ENCODE measurements at regions not wholly inside any gene's neighbourhood (a gene's known extent, or its start where the extent isn't known, plus 50 kb on each side); places are given as distances from the start of the nearest gene placed in this dataset.

- TF ChIP-seq, protein P1, sequence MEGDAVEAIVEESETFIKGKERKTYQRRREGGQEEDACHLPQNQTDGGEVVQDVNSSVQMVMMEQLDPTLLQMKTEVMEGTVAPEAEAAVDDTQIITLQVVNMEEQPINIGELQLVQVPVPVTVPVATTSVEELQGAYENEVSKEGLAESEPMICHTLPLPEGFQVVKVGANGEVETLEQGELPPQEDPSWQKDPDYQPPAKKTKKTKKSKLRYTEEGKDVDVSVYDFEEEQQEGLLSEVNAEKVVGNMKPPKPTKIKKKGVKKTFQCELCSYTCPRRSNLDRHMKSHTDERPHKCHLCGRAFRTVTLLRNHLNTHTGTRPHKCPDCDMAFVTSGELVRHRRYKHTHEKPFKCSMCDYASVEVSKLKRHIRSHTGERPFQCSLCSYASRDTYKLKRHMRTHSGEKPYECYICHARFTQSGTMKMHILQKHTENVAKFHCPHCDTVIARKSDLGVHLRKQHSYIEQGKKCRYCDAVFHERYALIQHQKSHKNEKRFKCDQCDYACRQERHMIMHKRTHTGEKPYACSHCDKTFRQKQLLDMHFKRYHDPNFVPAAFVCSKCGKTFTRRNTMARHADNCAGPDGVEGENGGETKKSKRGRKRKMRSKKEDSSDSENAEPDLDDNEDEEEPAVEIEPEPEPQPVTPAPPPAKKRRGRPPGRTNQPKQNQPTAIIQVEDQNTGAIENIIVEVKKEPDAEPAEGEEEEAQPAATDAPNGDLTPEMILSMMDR (IDR thresholded peaks at IDR 0.05): no peak
- TF ChIP-seq POLR2A (IDR thresholded peaks at IDR 0.05): no peak
- DNase-seq (no peak), ATAC-seq (no peak)
- no peak overlapping the region for H3K4me3 ChIP-seq
- H3K4me1 ChIP-seq: no peaks in the 10 kb centered on the region
- no peaks in the 10 kb centered on the region for H3K9me3 ChIP-seq
- no peak overlapping the region for H3K27ac ChIP-seq
- no peaks in the 10 kb centered on the region for H3K27me3 ChIP-seq
- no peaks in the 10 kb centered on the region for H3K36me3 ChIP-seq (replicated peaks in 1 of 2; ENCODE audit: insufficient read depth in 1 of 2, low read depth in 2 of 2)
- 74 to 82% methylated on average over 1 of the region's 1 CpG for WGBS, 2 donors
- intact Hi-C loops (cut with DNase I): no loop called here
These were observed 281.5 kb downstream of the YTHDC2 start for GRCh38 chr5:113794981-113795380.

DNA sequence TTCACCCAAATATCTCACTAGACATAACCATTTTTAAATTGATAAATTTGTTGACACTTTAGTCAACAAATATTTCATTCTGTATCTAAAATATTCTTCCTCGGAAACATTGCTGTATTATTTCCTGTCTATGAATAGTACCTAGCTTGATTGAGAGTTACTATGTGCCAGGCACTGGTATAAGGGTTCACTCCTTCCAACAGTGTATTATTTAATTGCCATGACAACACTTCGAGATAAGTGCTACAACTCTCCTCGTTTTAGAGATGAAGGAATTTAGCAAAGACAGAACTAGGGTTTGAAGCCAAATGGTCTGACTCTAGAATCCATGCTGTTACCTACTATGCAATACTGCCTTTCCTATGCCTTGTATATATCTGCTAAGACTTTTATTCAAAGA is 287.2 kb downstream of the YTHDC2 start:
- intact Hi-C loops (cut with DNase I): no loop called here
- H3K27ac ChIP-seq: no peak overlapping the region
- 26 to 30% methylated on average over 3 of the region's 3 CpGs for WGBS, 2 donors
- H3K9me3 ChIP-seq: no peaks in the 10 kb centered on the region
- ATAC-seq: no peak
- TF ChIP-seq, protein P1 (IDR thresholded peaks at IDR 0.05): no peak
- no peak for TF ChIP-seq POLR2A (IDR thresholded peaks at IDR 0.05)
- H3K4me1 ChIP-seq: no peaks in the 10 kb centered on the region
- no peak for DNase-seq
- no peak overlapping the region for H3K4me3 ChIP-seq
- H3K27me3 ChIP-seq: no peaks in the 10 kb centered on the region
- H3K36me3 ChIP-seq (replicated peaks in 1 of 2; ENCODE audit: insufficient read depth in 1 of 2, low read depth in 2 of 2): no peaks in the 10 kb centered on the region

DNA sequence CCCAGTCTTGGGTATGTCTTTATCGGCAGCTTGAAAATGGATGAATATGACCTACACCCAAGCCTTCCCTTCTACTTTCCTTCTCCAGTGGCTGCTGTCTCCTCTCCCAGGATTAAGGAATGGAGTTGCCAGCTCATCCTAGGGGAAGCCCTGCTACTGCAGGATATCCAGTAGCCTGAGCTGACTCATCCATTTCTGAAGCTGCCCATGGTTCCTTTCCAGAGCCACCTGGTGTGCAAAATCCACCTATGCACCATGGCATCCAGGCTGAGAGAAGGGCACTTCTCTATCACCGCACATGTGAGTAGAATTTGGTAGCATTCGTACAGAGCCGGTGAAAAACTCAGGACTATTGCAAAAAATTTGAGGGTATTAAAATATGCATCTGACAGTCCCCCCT is 290.8 kb downstream of the YTHDC2 start:
- no peak overlapping the region for H3K27ac ChIP-seq
- DNase-seq: no peak
- intact Hi-C loops (cut with DNase I): no loop called here
- WGBS, 2 donors: 72 to 73% methylated on average over 4 of the region's 4 CpGs
- peaks cover 4% of the 10 kb centered on the region for H3K4me1 ChIP-seq
- H3K9me3 ChIP-seq: no peaks in the 10 kb centered on the region
- TF ChIP-seq, protein P1 (IDR thresholded peaks at IDR 0.05): no peak
- TF ChIP-seq POLR2A (IDR thresholded peaks at IDR 0.05): no peak
- no peak overlapping the region for H3K4me3 ChIP-seq
- no peaks in the 10 kb centered on the region for H3K36me3 ChIP-seq (replicated peaks in 1 of 2; ENCODE audit: insufficient read depth in 1 of 2, low read depth in 2 of 2)
- no peak for ATAC-seq
- no peaks in the 10 kb centered on the region for H3K27me3 ChIP-seq

- H3K9me3 ChIP-seq: no peaks in the 10 kb centered on the region
- no peak for ATAC-seq
- H3K4me3 ChIP-seq: no peak overlapping the region
- 68 to 85% methylated on average over 6 of the region's 6 CpGs for WGBS, 2 donors
- H3K27ac ChIP-seq: no peak overlapping the region
- no peak for DNase-seq
- H3K27me3 ChIP-seq: no peaks in the 10 kb centered on the region
- no peaks in the 10 kb centered on the region for H3K36me3 ChIP-seq (replicated peaks in 1 of 2; ENCODE audit: insufficient read depth in 1 of 2, low read depth in 2 of 2)
- peaks cover 4% of the 10 kb centered on the region for H3K4me1 ChIP-seq
- intact Hi-C loops (cut with DNase I): no loop called here
- TF ChIP-seq, protein P1 (IDR thresholded peaks at IDR 0.05): no peak
- TF ChIP-seq POLR2A (IDR thresholded peaks at IDR 0.05): no peak
These were observed 291.4 kb downstream of the YTHDC2 start for GRCh38 chr5:113804943-113805342.

DNA sequence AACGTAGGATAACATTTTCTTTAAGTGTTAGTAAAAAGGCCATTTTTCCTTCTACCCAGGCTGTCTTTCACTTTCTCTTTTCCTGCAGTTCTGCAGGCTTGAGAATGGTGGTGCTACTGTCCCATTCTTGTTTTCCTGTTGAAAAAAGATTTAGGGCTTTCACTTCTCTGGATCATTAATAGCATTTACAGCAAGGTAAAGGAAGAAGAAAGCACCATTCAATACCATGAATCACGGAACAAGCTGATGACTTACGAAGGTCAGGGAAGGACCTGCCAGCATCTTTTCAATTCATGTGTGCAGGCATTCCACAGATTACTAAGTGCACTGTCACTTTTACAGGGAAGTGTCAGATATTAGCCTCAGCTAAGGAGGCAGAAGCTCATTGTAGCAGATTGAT is 292.8 kb downstream of the YTHDC2 start:
- TF ChIP-seq POLR2A (IDR thresholded peaks at IDR 0.05): no peak
- TF ChIP-seq, protein P1 (IDR thresholded peaks at IDR 0.05): peak in 3 of 7 experiments; percentile 6 to 34 (median 15)
- intact Hi-C loops (cut with DNase I): no loop called here
- DNase-seq (no peak), ATAC-seq (peak; percentile 40)
- Histone ChIP-seq H3K4me1 (peaks cover 4% of the 10 kb centered on the region), H3K27ac (no peak overlapping the region), H3K4me3 (no peak overlapping the region), H3K27me3 (no peaks in the 10 kb centered on the region), H3K36me3 (replicated peaks in 1 of 2; ENCODE audit: insufficient read depth in 1 of 2, low read depth in 2 of 2) (no peaks in the 10 kb centered on the region), H3K9me3 (no peaks in the 10 kb centered on the region)
- 13 to 15% methylated on average over 3 of the region's 3 CpGs for WGBS, 2 donors
